NCI-H187 treated with DMSO at 0.1 percent for 48 hours (cell line): ENCODE measurements at regions not wholly inside any gene's neighbourhood (a gene's known extent, or its start where the extent isn't known, plus 50 kb on each side); places are given as distances from the start of the nearest gene placed in this dataset.

ENCODE experiments used
- DNase-seq: peaks from one replicate; lab custom pipeline; 2025; lab: John Stamatoyannopoulos, UW

- no peak for DNase-seq
These were observed 163.3 kb upstream of the AKR1E2 start for GRCh38 chr10:4662576-4663161.

- DNase-seq, result no peak
These were observed 164.3 kb upstream of the AKR1E2 start for GRCh38 chr10:4661511-4662255.

DNA sequence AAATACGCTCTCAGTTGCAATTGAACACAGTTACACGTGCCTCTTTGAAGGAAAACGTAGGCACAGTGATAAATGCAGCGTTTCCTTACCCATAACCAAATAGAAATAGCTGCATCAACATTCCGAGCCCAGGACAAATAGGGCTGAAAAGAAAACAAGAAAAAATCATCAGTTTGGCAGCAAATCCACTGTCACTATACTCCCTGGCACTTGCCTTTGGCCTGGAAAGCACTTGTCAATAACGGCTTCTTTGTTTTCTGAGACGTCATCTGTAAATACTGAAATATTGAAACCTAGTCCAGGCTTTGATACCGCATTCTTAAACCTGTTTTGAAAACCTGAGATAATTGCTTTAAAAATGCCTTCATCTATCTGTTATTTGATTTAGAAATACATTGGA is 167.2 kb upstream of the AKR1E2 start:
- DNase-seq, result no peak

DNA sequence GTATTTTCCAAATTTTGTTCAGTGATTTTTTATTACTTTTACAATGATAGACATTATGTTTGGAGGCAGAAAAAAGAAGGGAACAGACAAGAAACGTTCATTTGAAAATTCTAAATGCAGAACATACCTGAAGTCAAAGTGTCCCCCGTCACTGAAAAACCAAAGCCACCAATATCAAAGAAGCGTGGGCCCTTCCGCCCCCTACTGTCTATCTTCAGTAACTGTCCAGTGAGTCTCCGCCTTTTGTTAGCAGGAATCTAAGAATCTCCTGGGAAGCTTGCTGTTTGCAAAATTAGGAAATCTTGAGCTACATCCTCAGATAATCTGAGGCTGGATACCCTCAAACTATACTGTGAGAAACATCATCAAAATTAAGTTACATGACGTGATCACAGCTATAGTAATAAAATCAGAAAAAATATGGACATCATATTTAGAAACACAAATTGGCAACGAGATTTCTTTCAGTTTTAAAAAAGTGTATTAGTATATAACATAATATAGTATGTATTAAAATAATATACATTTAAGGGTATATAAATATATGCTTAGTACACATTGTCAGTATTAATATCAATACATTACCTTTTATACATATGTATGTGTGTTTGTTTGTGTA is 169.3 kb upstream of the AKR1E2 start:
- peak; percentile 31 for DNase-seq

GRCh38 chr10:4655879-4656278 is 170.1 kb upstream of the AKR1E2 start:
- no peak for DNase-seq

DNA sequence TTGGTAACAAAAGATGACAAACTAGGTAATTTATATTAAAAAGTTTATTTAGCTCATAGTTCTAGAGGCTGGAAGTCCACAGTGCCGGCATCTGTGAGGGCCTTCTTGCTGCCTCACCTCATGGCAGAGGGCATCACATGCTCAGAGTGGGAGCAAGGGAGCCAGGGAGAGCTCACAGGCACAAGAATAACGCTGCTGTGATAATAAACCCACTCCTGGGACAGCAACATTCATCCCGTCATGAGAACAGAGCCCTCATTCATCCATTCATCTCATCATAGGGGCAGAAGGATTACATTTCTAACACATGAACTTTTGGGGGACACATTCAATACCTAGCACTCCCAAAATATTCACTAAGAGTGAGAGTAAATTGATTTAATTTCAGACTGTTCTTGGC is 170.6 kb upstream of the AKR1E2 start:
- DNase-seq, result no peak

GRCh38 chr10:4654496-4654895 is 171.5 kb upstream of the AKR1E2 start:
- DNase-seq, result no peak

DNA sequence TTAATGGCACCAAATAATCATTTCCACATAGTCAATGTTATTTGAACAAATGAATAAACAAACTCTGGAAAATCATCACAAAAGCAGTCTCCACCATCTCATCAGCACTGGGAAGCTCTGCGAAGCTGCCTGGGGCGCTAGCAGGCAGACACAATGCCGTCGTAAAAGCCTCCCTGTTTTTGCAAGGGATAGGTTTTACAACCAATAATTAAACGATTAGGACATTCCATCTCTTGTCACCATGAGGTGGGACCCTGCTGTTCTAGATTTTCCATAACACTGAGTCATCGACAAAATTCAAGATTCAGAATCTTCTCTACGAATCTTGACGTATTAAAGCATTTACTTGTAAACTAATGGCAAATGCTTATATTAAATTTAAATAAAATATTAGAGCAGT is 172.8 kb upstream of the AKR1E2 start:
- no peak for DNase-seq

GRCh38 chr10:4652111-4653010 is 173.6 kb upstream of the AKR1E2 start:
- no peak for DNase-seq

DNA sequence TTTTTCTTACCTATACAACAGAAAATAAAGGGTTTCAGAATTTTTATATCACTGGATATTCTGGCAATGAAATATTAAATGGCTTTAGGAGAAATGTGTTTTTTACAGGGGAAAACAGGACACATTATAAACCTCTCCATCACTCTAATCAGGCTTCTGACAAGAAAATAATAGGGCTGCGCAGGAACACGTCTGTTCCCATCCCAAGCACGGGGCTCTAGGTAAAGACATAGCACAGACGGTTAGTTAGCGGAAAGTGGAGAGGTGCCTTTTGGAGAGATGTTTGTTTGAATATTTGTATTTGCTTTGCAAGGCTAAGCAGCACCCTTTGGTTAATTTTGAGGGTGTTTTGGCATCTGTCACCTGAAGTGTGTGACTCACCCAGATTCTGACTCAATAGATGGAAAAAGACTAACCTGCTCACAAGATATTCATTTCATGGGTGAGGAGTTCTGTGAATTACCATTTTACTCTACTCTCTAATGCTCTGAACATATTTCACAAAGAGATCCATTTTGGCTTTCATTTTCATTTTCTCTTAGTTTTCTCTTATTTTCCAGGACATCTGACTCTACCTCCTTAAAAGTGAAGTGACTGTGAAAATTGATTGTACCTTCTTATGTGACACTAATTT is 174.5 kb upstream of the AKR1E2 start:
- no peak for DNase-seq

- no peak for DNase-seq
These were observed 175.4 kb upstream of the AKR1E2 start for GRCh38 chr10:4650582-4650981.

DNA sequence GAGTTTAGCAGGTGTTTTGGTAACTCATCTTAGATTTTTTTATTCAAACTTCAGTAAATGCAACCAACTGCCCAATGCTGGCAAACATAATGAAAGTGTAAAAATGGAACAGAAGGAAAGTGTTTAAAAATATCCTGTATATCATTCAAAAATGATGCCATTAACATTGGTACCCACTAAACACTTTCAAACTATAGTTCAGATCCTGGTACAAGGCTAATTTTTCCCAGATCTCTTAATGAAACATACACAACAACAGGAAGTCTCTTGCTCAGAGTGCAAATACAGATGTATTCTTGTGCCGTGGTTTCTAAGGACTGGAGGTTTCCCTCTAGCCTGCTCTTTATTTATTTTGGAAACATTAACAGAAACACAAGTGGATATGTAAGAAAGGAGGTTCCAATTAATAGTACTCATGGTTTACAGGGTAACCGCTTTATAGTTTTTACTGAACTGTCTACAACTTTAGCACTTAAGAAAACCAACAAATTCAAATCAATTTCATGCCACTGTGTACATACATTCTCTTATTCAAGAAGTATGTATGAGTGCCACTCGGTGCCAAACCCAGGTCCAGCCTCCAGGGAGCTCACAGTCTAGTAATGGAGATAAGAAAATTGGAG is 176.0 kb upstream of the AKR1E2 start:
- peak; percentile 17 for DNase-seq

DNA sequence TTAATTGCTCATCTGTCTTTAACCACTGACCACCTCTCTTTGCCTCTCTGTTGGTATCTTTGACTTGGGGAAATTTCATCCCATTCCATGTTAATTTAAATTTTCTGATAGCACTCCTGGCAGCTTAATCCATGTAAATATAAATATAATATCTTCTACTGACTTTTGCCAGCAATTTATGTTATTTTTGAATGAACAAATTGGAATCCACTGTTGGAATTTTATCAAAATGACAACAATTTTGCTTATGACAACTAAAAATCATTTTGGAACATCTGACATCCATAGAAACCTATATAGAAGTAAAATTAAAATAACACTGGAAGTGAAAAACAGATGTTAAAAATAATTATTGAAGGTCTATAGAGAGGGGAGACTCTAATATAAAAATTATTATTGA is 176.5 kb upstream of the AKR1E2 start:
- no peak for DNase-seq

- DNase-seq, result no peak
These were observed 177.0 kb upstream of the AKR1E2 start for GRCh38 chr10:4648999-4649398.

GRCh38 chr10:4647109-4647785 is 178.8 kb upstream of the AKR1E2 start:
- DNase-seq, result no peak

GRCh38 chr10:4646547-4646946 is 179.5 kb upstream of the AKR1E2 start:
- DNase-seq, result no peak

GRCh38 chr10:4645836-4646235 is 180.2 kb upstream of the AKR1E2 start:
- no peak for DNase-seq

DNA sequence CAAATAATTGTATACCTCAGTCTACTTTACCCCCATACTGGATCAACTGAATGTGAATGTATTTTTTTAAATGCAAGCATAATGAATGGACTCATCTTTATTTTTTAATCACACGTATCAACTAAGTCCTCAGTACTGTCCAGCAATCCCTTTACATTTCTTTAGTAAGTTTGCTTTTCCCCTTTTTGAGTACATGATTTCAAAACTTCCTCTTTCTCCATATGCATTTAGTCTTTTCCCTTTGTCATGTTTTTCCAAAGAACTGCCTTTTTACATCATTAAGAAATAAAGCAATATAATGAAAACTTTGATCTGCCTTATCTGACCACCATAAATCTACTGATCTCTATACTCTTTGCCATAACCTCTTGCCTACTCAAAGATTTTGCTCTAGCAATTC is 182.5 kb upstream of the AKR1E2 start:
- no peak for DNase-seq

DNA sequence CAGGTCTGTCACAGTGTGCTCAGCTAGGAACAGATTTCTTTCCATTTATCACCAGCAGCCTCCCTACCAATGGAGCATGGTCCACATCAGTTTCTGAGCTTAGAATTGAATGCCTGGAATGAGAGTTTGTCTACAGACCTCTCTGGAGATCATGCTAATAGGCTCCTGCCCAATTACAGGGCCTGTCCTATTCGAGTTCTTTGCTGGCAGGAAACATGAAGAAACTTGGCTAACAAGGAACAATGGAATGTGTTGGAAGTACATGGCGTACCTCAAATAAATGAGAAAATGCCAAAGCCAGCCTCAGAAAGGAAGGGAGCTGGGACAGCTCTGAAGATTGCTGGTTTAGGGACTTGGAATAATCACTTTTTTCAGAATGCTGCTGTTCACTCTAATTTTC is 186.0 kb upstream of the AKR1E2 start:
- DNase-seq, result no peak

DNA sequence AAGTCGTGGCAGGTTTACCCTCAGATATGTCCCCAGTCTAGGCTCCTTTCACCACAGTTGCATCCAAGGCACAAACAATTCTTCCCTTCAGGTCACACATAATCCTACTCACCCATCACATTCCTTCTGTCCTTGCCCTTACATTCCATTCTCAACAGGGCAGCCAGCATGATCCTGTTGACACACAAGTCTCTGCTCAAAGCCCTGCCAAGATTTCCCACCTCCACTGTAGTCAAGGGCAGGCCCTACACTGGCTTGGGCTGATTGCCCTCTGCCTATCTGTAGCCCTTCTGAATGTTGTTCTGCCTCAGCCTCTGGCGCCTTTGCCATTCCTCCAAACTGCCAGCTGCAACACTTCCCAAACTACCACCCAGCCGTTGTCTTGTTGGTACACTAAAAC is 187.9 kb upstream of the AKR1E2 start:
- no peak for DNase-seq

GRCh38 chr10:4637657-4638056 is 188.3 kb upstream of the AKR1E2 start:
- no peak for DNase-seq
